ENCODE measurements at regions not wholly inside any gene's neighbourhood (a gene's known extent, or its start where the extent isn't known, plus 50 kb on each side); places are given as distances from the start of the nearest gene placed in this dataset.

GRCh38 chr5:4893063-4893744 lies 246.9 kb upstream of the ADAMTS16 start:
- DNase-seq, result no peak

- DNase-seq, result no peak
These were observed 243.8 kb upstream of the ADAMTS16 start for GRCh38 chr5:4896328-4896727.

- DNase-seq, result peak in 1 of 14 donors; percentile 77
These were observed 238.8 kb upstream of the ADAMTS16 start for GRCh38 chr5:4901305-4901811.

- peak in 1 of 14 donors; percentile 32 for DNase-seq
These were observed 238.2 kb upstream of the ADAMTS16 start for GRCh38 chr5:4901924-4902323.

GRCh38 chr5:4905674-4906520 lies 234.2 kb upstream of the ADAMTS16 start:
- DNase-seq, result peak in 11 of 14 donors; percentile 3 to 95 (median 19)

GRCh38 chr5:4906786-4907185 lies 233.3 kb upstream of the ADAMTS16 start:
- DNase-seq, result peak in 1 of 14 donors; percentile 90

- peak in 1 of 14 donors; percentile 65 for DNase-seq
These were observed 232.6 kb upstream of the ADAMTS16 start for GRCh38 chr5:4907571-4907970.

- no peak for DNase-seq
These were observed 231.0 kb upstream of the ADAMTS16 start for GRCh38 chr5:4909086-4909485.

- DNase-seq, result no peak
These were observed 228.3 kb upstream of the ADAMTS16 start for GRCh38 chr5:4911646-4912403.

- DNase-seq, result peak in 1 of 14 donors; percentile 29
These were observed 218.2 kb upstream of the ADAMTS16 start for GRCh38 chr5:4921929-4922328.

GRCh38 chr5:4924577-4924976 lies 215.6 kb upstream of the ADAMTS16 start:
- no peak for DNase-seq

GRCh38 chr5:4927097-4927496 lies 213.0 kb upstream of the ADAMTS16 start:
- no peak for DNase-seq

GRCh38 chr5:4928409-4928808 lies 211.7 kb upstream of the ADAMTS16 start:
- DNase-seq, result no peak

GRCh38 chr5:4929092-4929655 lies 211.0 kb upstream of the ADAMTS16 start:
- DNase-seq, result no peak

- DNase-seq, result no peak
These were observed 200.9 kb upstream of the ADAMTS16 start for GRCh38 chr5:4939042-4939781.

GRCh38 chr5:4941161-4941560 lies 199.0 kb upstream of the ADAMTS16 start:
- DNase-seq, result no peak

- DNase-seq, result peak in 4 of 14 donors; percentile 4 to 37 (median 6)
These were observed 197.9 kb upstream of the ADAMTS16 start for GRCh38 chr5:4941957-4942830.

GRCh38 chr5:4942831-4943178 lies 197.3 kb upstream of the ADAMTS16 start:
- DNase-seq, result peak in 1 of 14 donors; percentile 29

- DNase-seq, result peak in 1 of 14 donors; percentile 27
These were observed 194.8 kb upstream of the ADAMTS16 start for GRCh38 chr5:4945296-4945695.

GRCh38 chr5:4947106-4947505 lies 193.0 kb upstream of the ADAMTS16 start:
- no peak for DNase-seq
